DND-41 (cell line): ENCODE measurements at regions not wholly inside any gene's neighbourhood (a gene's known extent, or its start where the extent isn't known, plus 50 kb on each side); places are given as distances from the start of the nearest gene placed in this dataset.

Experiments
- EZH2 ChIP-seq: IDR thresholded peaks from 3 replicates; pipeline ENCODE4 v1.6.1; 2012; ENCODE audit warnings: borderline replicate concordance, low read depth, mild to moderate bottlenecking, moderate library complexity, low read length, inconsistent platforms; ENCODE audit not compliant: severe bottlenecking
- TF ChIP-seq, protein P1 (sequence below): IDR thresholded peaks from 2 replicates; pipeline ENCODE4 v1.5.1; 2012; ENCODE audit warnings: borderline replicate concordance, low read length, moderate library complexity, mild to moderate bottlenecking; ENCODE audit not compliant: poor library complexity, severe bottlenecking; ENCODE audit errors: extremely low read depth

DNA sequence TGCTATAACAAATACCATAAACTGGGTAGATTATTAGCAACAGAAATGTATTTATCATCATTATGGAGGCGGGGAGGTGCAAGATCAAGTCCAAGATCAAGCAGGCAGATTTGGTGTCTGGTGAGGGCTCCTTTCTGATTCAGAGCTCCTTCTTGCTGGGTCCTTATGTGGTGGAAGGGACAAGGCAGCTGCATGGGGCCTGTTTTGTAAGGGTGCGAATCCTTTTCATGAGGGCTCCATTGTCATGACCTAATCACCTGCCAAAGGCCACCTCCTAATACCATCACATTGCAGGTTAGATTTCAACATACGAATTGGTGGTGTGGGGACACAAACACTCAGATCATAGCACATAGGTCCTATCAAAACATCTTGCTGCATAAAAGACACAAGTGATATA is 84.4 kb upstream of the CCDC150 start:
- TF ChIP-seq EZH2, result no peak
- TF ChIP-seq, protein P1, sequence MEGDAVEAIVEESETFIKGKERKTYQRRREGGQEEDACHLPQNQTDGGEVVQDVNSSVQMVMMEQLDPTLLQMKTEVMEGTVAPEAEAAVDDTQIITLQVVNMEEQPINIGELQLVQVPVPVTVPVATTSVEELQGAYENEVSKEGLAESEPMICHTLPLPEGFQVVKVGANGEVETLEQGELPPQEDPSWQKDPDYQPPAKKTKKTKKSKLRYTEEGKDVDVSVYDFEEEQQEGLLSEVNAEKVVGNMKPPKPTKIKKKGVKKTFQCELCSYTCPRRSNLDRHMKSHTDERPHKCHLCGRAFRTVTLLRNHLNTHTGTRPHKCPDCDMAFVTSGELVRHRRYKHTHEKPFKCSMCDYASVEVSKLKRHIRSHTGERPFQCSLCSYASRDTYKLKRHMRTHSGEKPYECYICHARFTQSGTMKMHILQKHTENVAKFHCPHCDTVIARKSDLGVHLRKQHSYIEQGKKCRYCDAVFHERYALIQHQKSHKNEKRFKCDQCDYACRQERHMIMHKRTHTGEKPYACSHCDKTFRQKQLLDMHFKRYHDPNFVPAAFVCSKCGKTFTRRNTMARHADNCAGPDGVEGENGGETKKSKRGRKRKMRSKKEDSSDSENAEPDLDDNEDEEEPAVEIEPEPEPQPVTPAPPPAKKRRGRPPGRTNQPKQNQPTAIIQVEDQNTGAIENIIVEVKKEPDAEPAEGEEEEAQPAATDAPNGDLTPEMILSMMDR, result no peak
